LNCaP clone FGC (cell line): ENCODE measurements at regions not wholly inside any gene's neighbourhood (a gene's known extent, or its start where the extent isn't known, plus 50 kb on each side); places are given as distances from the start of the nearest gene placed in this dataset.
A peak's percentile ranks its signal among the peaks of the same experiment; 100 is the strongest.
"Not testable (repeated sequence)": the region's sequence is repeated elsewhere in the genome, so short reads cannot be mapped to it uniquely, and the experiment has no call there.

Experiments
- DNase-seq: peaks from one replicate; pipeline ENCODE4 v3.0.0-alpha.2; 2011; ENCODE audit warnings: low read depth
- H3K4me3 ChIP-seq: 2 replicates; pipeline ENCODE4 v1.5.1; 2011; ENCODE audit warnings: mild to moderate bottlenecking, low read depth, low read length, control low read depth
- TF ChIP-seq, protein P1 (sequence below): IDR thresholded peaks from 2 replicates; pipeline ENCODE4 v1.5.1; 2012; ENCODE audit warnings: mild to moderate bottlenecking; ENCODE audit not compliant: control insufficient read depth, insufficient read depth; ENCODE audit errors: extremely low read depth

DNA sequence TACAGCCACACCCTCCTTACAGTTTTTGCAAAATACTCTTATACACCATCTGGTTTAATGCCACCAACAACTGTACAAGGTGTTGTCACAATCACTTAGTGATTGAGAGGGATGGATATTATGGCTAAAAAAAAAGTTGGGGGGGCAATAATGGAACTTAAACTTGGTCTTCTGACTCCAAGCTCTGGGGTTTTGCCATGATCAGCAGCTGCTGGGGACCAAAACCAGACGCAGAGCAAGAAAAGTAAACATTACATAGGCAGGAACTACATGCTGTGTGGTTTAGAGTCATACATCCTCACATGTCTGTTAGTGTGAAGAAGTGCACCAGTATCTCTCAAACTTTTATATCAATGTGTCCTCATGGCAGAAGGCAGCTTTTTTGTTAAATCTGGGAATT lies 152.4 kb downstream of the TBC1D2B start:
- not testable (repeated sequence) for H3K4me3 ChIP-seq, DNase-seq

DNA sequence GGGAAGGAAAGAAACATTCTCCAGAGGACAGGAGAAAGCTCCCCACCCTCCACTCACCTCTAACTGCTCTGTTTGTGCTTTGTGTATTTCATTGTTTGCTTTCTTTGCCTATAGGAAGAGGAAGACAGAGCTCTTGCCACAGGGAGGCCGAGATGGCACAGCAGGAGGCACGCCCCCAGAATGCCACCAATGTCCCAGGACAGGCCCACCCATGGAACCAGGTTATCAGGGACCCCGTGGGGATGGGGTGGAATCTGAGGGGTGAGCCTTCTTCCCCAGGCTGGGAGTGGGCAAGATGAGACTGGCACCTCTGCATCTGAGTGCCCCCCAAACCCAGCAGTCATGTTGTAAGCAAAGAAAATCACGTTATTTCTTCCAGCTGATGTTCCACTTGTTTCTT lies 155.8 kb downstream of the TBC1D2B start:
- no peak overlapping the region for H3K4me3 ChIP-seq
- DNase-seq, result no peak
- TF ChIP-seq, protein P1, sequence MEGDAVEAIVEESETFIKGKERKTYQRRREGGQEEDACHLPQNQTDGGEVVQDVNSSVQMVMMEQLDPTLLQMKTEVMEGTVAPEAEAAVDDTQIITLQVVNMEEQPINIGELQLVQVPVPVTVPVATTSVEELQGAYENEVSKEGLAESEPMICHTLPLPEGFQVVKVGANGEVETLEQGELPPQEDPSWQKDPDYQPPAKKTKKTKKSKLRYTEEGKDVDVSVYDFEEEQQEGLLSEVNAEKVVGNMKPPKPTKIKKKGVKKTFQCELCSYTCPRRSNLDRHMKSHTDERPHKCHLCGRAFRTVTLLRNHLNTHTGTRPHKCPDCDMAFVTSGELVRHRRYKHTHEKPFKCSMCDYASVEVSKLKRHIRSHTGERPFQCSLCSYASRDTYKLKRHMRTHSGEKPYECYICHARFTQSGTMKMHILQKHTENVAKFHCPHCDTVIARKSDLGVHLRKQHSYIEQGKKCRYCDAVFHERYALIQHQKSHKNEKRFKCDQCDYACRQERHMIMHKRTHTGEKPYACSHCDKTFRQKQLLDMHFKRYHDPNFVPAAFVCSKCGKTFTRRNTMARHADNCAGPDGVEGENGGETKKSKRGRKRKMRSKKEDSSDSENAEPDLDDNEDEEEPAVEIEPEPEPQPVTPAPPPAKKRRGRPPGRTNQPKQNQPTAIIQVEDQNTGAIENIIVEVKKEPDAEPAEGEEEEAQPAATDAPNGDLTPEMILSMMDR, result no peak

DNA sequence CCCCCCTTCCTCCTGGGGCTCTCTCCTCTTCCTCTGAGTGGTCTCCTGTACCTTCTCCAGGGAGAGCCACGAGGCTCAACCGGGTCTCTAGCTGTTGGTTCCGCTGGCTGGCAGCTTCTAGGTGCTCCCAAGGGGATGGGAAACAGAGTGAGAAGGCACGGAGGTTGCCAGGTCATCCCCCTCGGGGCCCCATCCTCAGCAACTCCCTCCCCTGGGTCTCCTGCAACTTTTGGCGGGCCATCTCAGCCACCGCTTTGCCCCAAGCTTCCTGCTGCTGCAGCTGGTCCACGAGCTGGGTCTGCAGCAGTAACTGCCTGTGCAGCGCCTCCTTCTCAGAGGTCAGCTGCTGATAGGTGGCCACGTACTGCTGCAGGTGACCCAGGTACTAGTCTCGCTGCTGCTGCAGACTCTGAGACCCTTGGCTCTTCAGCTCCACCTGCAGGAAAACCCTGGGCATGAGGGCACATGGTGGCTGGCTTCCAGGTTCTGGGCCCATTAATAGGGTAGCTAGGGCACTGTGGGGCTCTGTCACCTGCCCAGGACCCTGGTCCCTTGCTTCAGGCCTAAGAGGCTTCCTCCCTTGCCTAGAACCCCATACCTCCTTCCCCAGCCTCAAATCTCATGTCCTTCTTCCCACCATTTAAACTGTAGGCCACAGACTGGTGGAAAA lies 160.4 kb downstream of the TBC1D2B start:
- not testable (repeated sequence) for DNase-seq, H3K4me3 ChIP-seq

DNA sequence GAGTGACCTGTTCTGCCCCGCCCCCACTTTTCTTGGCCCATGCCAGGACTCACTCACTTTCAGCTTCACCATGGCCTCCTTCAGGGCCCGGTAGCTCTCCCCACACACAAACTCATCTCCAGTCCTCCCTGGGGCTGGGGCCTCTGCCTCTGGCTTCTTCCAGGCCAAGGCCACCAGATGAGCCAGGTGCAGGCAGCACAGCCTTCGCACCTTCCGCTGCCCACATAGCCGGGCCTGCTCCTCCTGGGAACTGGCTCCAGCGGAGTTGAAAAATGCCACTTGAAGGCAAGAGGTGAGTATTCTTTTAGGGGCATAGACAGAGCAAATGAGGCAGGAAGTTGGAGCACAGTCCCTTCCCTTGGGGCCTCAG lies 161.6 kb downstream of the TBC1D2B start:
- not testable (repeated sequence) for DNase-seq, H3K4me3 ChIP-seq

DNA sequence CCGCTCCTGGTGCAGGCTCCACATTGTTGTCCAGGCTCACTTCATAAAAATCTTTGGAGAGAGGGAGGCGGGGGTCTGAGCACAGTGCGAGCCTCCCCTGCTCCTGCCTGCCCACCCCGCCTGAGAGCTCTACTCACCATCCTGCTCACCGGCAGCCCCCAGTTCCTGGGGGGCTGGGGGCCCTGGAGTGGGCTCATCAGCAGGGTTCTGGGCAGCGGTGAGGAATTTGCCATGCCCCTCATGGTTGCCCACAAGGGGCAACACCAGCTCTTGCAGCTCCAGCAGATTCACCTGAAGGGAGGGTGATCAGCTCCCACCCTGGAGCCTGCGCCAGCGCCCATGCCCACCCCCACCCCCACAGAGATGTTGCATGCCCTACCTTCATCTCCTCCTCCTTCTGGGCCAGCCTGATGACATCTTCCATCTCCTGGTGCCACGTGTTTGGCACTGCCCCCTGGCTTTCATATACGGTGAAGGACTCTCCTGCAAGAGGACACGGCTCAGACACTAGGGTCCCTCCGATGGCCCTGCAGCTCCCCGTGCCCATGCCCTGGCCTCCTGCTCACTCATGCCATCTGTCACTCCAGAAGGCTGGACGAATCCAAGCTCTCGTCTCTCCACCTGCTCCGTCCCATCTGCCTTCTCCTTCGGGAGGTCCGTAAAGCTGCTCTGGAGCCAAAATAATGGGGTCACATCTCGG lies 162.1 kb downstream of the TBC1D2B start:
- TF ChIP-seq, protein P1, result no peak
- H3K4me3 ChIP-seq, result no peak overlapping the region
- no peak for DNase-seq

DNA sequence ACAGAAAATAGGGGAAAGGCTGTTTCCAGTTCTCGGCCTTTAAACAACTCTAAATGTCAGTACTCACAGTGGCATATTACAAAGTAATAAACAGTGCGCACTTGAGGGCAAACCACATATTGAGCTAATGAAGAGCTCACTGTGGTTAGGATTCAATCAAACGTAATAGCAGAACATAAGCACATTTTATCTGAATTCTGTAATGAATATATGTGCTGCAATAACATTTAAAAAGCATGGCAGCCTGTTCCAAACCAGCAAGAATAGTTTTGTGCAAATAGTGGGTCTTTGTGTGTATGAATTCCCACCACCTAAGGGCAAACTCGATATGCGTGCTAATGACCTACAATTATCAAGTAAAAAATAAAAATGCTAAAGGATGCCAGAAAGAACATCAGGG lies 163.0 kb downstream of the TBC1D2B start:
- DNase-seq, H3K4me3 ChIP-seq: not testable (repeated sequence)

DNA sequence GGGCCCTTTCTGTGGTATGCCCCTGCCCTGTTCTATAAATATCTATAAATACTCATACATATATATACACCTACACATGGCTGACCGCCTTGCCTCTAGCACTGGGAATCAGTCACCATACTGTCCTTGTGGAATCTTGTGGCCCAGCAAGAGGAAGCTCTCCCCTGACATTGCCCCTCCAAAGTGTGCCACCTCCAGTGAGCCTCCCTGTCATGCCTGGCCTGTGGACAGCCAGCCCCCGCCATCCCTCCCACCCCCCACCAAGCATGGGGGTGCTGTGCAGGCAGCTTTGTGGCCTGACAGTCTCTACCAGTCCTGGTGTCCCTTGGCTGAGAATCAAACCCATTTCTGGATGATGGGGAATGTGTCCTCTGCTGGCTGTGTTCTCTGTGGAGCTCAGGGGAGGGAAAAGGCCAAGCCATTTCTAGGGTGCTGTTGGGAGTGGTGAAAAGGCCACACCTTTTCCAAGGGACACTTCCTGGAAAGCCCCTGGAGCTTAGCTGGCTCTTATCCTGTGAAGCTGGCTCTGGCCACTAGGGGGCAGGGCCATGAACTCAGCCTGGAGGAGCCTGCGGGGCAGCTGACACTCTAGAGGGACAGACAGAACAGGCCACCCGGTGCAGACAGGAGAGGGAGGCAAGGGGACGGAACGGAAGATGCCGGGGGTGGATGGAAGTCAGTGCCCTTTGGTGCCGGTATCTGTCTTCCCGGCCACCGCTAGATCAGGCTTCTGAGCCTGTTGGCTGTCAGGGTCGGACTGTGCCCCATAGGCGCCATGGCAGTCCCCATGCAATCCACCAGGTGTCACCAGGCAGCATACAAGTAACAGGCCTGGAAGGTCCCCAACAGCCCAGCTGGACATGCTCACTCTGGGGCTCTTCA lies 167.2 kb downstream of the TBC1D2B start:
- peak; percentile 46 for DNase-seq
- TF ChIP-seq, protein P1, result peak; percentile 64
- peak overlapping the region; percentile 42 for H3K4me3 ChIP-seq

DNA sequence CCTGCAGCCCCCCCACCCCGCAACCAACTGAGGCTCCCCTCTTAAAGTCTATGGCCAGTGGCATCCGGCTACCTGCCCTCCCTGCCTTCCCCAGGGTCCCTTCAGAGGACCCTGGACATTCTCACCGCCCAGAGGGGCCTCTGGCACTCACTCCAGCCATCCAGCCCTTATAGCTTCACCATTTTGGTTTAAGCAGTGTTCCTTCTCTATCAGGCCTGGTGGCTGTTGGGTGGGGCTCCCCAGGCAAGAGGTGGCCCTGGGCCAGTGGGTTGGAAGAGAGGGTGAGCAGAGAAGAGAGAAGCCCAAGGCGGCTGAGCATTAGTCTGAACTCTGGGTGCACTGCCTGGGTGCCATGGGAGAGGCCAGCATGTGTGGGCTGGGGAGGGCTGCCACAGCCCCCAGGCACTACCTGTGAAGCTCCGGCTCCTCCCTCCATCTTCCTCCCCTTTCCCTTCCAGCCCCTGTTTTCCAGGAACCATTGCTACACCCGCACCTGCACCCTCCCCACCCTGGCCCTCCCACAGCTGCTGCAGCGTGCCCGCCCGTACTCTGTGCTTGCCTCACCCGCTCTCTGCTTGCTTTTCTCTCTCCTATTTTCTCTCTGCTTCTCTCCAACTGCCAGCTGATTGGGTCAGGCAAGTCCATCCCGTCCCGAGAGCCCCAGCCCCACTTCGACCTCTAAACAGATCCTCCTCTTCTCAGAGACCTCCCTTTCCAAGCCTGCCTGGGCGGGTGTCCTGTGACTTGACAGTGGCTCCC lies 168.2 kb downstream of the TBC1D2B start:
- no peak overlapping the region for H3K4me3 ChIP-seq
- DNase-seq, result no peak

DNA sequence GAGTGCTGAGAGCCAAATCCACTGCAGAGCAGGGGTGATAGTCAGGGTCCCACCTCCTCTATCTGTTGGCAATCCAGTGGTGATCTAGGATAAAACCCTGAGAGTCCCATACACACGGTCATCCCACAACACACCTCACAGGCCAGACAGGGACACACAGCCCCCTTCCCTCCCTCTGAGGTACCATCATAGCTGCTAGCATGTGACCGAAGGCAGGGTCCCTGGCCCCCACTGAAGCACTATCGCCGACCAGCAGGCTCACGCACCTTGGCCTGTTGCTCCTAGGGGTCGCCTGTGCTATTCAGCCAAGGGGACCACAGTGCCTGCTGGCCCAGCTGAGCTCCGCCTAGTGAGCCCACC lies 168.8 kb downstream of the TBC1D2B start:
- not testable (repeated sequence) for H3K4me3 ChIP-seq, DNase-seq

More for the DNA sequence above, 168.2 kb downstream of the TBC1D2B start:
- TF ChIP-seq, protein P1, result no peak
